Cardiac muscle cell (in vitro differentiated cells and primary cell): ENCODE measurements at regions not wholly inside any gene's neighbourhood (a gene's known extent, or its start where the extent isn't known, plus 50 kb on each side); places are given as distances from the start of the nearest gene placed in this dataset.

Experiments used
- DNase-seq, 2 donors: peaks; one replicate each; pipeline versions ENCODE4 v3.0.0 to v3.0.0-alpha.2; 2010 to 2017; ENCODE audit warnings: low read depth in 1 of 2, low spot score in 1 of 2
- H3K27ac ChIP-seq: fragments of 200-600 bp; sonication (generic); 2 replicates; pipeline ENCODE4 v1.5.1; 2016
- H3K27me3 ChIP-seq: fragments of 200-600 bp; sonication (generic); 2 replicates; pipeline ENCODE4 v1.6.0; 2016; ENCODE audit warnings: control low read depth
- H3K36me3 ChIP-seq: fragments of 200-600 bp; sonication (generic); 2 replicates; pipeline ENCODE4 v1.5.1; 2016; ENCODE audit warnings: control low read depth
- H3K4me1 ChIP-seq: fragments of 200-600 bp; sonication (generic); 2 replicates; pipeline ENCODE4 v1.8.1; 2017; ENCODE audit warnings: low read depth, mild to moderate bottlenecking, mixed run types
- H3K4me3 ChIP-seq: fragments of 200-600 bp; sonication (generic); 2 replicates; pipeline ENCODE4 v1.5.1; 2016; ENCODE audit warnings: mild to moderate bottlenecking
- H3K9me3 ChIP-seq: fragments of 200-600 bp; sonication (generic); 2 replicates; pipeline ENCODE4 v1.5.1; 2017; ENCODE audit warnings: low read depth, mild to moderate bottlenecking, control low read depth
- TF ChIP-seq, protein P1 (sequence below): IDR thresholded peaks from 2 replicates; pipeline ENCODE4 v1.5.1; 2012; ENCODE audit warnings: low read depth, mild to moderate bottlenecking, low read length

DNA sequence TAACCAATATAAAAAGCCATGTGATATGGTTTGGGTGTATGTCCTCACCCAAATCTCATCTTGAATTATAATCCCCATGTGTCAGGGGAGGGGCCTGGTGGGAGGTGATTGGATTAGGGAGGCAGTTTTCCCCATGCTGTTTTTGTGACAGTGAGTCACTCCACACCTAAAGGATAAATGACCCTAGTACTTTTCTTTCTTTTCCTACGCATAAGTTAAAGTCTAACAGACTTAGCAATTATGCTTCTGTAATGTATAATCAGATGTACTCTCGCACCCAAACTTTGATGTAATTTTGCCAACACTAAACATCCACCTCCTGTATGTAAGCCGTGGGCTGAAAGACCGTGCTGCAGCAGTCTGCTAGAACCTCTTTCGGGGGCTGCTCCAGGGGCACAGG lies 97.2 kb upstream of the DSEL start:
- H3K36me3 ChIP-seq: no peaks in the 10 kb centered on the region
- H3K27me3 ChIP-seq: no peaks in the 10 kb centered on the region
- TF ChIP-seq, protein P1, sequence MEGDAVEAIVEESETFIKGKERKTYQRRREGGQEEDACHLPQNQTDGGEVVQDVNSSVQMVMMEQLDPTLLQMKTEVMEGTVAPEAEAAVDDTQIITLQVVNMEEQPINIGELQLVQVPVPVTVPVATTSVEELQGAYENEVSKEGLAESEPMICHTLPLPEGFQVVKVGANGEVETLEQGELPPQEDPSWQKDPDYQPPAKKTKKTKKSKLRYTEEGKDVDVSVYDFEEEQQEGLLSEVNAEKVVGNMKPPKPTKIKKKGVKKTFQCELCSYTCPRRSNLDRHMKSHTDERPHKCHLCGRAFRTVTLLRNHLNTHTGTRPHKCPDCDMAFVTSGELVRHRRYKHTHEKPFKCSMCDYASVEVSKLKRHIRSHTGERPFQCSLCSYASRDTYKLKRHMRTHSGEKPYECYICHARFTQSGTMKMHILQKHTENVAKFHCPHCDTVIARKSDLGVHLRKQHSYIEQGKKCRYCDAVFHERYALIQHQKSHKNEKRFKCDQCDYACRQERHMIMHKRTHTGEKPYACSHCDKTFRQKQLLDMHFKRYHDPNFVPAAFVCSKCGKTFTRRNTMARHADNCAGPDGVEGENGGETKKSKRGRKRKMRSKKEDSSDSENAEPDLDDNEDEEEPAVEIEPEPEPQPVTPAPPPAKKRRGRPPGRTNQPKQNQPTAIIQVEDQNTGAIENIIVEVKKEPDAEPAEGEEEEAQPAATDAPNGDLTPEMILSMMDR: no peak
- H3K9me3 ChIP-seq: no peaks in the 10 kb centered on the region
- no peak overlapping the region for H3K4me3 ChIP-seq
- DNase-seq: no peak
- H3K4me1 ChIP-seq: no peaks in the 10 kb centered on the region
- H3K27ac ChIP-seq: no peak overlapping the region

DNA sequence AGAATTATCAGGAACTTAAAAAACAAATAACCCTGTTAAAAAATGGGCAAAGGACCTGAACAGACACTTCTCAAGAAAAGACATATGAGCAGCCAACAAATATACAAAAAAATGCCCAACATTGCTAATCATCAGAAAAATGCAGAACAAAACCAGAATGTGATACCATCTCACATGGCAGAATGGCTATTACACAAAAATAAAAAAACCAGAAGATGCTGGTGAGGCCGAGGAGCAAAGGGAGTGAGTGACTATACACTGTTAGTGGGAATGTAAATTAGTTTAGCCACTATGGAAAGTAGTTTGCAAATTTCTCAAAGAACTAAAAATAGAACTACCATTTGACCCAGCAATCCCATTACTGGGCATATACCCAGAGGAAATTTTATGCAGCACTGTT lies 95.8 kb upstream of the DSEL start:
- no peaks in the 10 kb centered on the region for H3K27me3 ChIP-seq
- H3K4me1 ChIP-seq: no peaks in the 10 kb centered on the region
- H3K27ac ChIP-seq: no peak overlapping the region
- DNase-seq: no peak
- H3K4me3 ChIP-seq: no peak overlapping the region
- H3K36me3 ChIP-seq: no peaks in the 10 kb centered on the region
- TF ChIP-seq, protein P1: no peak
- H3K9me3 ChIP-seq: no peaks in the 10 kb centered on the region

DNA sequence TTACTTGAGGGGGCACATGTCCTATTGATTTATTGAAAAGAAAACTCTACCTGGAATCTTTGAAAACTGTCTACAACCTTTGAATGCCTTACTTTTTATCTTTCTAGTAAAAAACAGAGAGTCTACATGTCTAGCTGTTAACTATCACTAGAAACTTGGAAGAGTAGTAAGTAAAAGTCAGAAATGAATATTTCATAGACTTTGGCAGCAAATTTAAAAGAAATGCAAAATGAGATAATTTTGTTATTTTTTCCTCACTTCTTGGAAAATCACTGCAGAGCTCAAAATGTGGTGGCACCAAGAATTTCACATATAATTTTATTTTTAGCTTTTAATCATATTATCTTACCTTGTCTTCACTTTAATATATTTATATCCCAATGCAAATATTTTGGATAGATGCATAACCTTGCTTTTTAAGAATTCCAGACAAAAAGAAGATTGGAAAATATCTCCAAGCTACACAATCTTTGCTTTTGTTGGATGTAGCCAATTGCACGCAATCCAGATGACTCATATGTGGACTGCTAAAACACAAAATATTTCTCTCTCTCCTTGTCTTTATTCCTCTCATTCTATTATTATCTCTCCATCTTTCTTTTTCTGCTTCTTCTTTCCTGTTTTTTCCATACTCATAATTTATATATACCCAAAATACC lies 92.2 kb upstream of the DSEL start:
- H3K36me3 ChIP-seq: no peaks in the 10 kb centered on the region
- H3K27ac ChIP-seq: no peak overlapping the region
- peak in 1 of 2 donors; percentile 57 for DNase-seq
- H3K4me3 ChIP-seq: no peak overlapping the region
- no peaks in the 10 kb centered on the region for H3K9me3 ChIP-seq
- no peaks in the 10 kb centered on the region for H3K4me1 ChIP-seq
- TF ChIP-seq, protein P1: no peak
- no peaks in the 10 kb centered on the region for H3K27me3 ChIP-seq

DNA sequence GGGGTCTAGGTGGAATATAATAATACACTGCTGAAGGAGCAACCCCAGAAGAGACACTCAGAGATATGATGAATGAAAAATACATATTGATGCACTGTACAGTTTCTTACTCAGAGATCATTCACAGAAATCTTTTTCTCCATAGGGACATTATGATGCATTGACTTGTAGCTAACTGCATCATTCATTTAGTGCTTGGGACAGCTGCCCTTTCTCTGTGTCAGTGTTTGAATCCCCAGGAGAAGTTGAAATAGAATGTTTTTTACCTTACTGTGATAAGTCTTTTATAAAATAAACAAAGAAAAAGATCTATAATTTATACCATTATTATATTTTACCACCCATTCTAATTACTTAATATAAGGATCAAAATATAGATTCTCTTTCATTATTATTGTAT lies 91.7 kb upstream of the DSEL start:
- no peaks in the 10 kb centered on the region for H3K9me3 ChIP-seq
- no peak overlapping the region for H3K27ac ChIP-seq
- TF ChIP-seq, protein P1: no peak

GRCh38 chr18:67600181-67601180 lies 84.0 kb upstream of the DSEL start:
- DNase-seq: peak; percentile 17 to 56
- Histone ChIP-seq H3K27me3 (no peaks in the 10 kb centered on the region), H3K4me3 (no peak overlapping the region), H3K36me3 (no peaks in the 10 kb centered on the region), H3K4me1 (no peaks in the 10 kb centered on the region), H3K27ac (no peak overlapping the region), H3K9me3 (no peaks in the 10 kb centered on the region)
- TF ChIP-seq, protein P1: no peak

More for the DNA sequence above, 91.7 kb upstream of the DSEL start:
- Histone ChIP-seq H3K36me3 (no peaks in the 10 kb centered on the region), H3K4me1 (no peaks in the 10 kb centered on the region), H3K4me3 (no peak overlapping the region), H3K27me3 (no peaks in the 10 kb centered on the region)
- DNase-seq: no peak
